ENCODE measurements at regions not wholly inside any gene's neighbourhood (a gene's known extent, or its start where the extent isn't known, plus 50 kb on each side); places are given as distances from the start of the nearest gene placed in this dataset.

GRCh38 chr14:104421401-104421821, 158.2 kb upstream of the C14orf180 start:
- Histone ChIP-seq H3K9me2 (ENCODE audit: insufficient read depth) (no peaks in the 10 kb centered on the region), H3K4me2 (ENCODE audit: low read length) (no peak overlapping the region), H3K9ac (ENCODE audit: low read length) (no peak overlapping the region), H3K79me2 (ENCODE audit: insufficient read depth, low read length) (no peaks in the 10 kb centered on the region), H3K9me3 (ENCODE audit: control insufficient read depth in 1 of 2, insufficient read depth in 1 of 2, low read depth in 1 of 2, low read length in 2 of 2) (no peaks in the 10 kb centered on the region), H3K4me1 (ENCODE audit: control insufficient read depth in 1 of 2, insufficient read depth in 2 of 2, low read length in 2 of 2) (no peaks in the 10 kb centered on the region), H3K27me3 (ENCODE audit: insufficient read depth, low read length) (peaks cover 4% of the 10 kb centered on the region), H3K27ac (ENCODE audit: low read depth, low read length) (no peak overlapping the region), H2AFZ (ENCODE audit: low read depth, low read length, poor library complexity, severe bottlenecking) (no peak overlapping the region), H3K4me3 (replicated peaks in 1 of 2; ENCODE audit: low read depth in 1 of 2, low read length in 2 of 2) (no peak overlapping the region), H3K36me3 (ENCODE audit: control insufficient read depth in 1 of 2, insufficient read depth in 2 of 2, low read length in 2 of 2) (no peaks in the 10 kb centered on the region), H4K20me1 (ENCODE audit: insufficient read depth) (no peaks in the 10 kb centered on the region)
- BruUV-seq (replicated peaks) = no TSS peak
- ChIA-PET CTCF (no interaction called here), POLR2A (no interaction called here), RAD21 (ENCODE audit: low non-redundant PET in 1 of 2, low total read pairs in 2 of 2, uncharacterized antibody in 2 of 2, unreplicated experiment in 2 of 2) (no interaction called here)
- ATAC-seq = no peak
- intact Hi-C loops (cut with micrococcal nuclease) = no loop called here
- TF ChIP-seq SRF (IDR thresholded peaks at IDR 0.05; ENCODE audit: low read depth) (no peak), EZH2phosphoT487 (IDR thresholded peaks at IDR 0.05; ENCODE audit: borderline replicate concordance) (no peak), CTCF (IDR thresholded peaks at IDR 0.05 in 2 of 3, conservative IDR thresholded peaks at IDR 0.05 in 1 of 3; ENCODE audit: borderline replicate concordance in 1 of 3, insufficient read depth in 1 of 3, low read depth in 2 of 3, low read length in 2 of 3) (no peak), JUND (IDR thresholded peaks at IDR 0.05) (no peak), ATF3 (IDR thresholded peaks at IDR 0.05) (no peak), TCF7L2 (IDR thresholded peaks at IDR 0.05; ENCODE audit: borderline replicate concordance, extremely low read depth, insufficient read depth, insufficient read length) (no peak), POLR2AphosphoS5 (IDR thresholded peaks at IDR 0.05; ENCODE audit: low read depth, low read length) (no peak), FOSL1 (IDR thresholded peaks at IDR 0.05; ENCODE audit: low read depth) (no peak), SIN3A (IDR thresholded peaks at IDR 0.05; ENCODE audit: low read depth) (no peak), EZH2 (IDR thresholded peaks at IDR 0.05) (no peak), REST (IDR thresholded peaks at IDR 0.05; ENCODE audit: low read depth) (no peak), ELF1 (IDR thresholded peaks at IDR 0.05; ENCODE audit: borderline replicate concordance, low read depth) (no peak), ZNF274 (IDR thresholded peaks at IDR 0.05; ENCODE audit: low read depth, low read length) (no peak), ZBTB33 (IDR thresholded peaks at IDR 0.05; ENCODE audit: extremely low read depth, insufficient replicate concordance, low read length) (no peak), EGR1 (IDR thresholded peaks at IDR 0.05; ENCODE audit: low read depth) (no peak), SP1 (IDR thresholded peaks at IDR 0.05; ENCODE audit: low read depth) (no peak), CEBPB (IDR thresholded peaks at IDR 0.05; ENCODE audit: low read depth) (no peak), RAD21 (IDR thresholded peaks at IDR 0.05; ENCODE audit: low read depth) (no peak), CBX3 (IDR thresholded peaks at IDR 0.05; ENCODE audit: low read depth) (no peak), MAX (IDR thresholded peaks at IDR 0.05) (no peak)
- DNase-seq (ENCODE audit: low read depth, low spot score) = no peak
